ENCODE measurements at regions not wholly inside any gene's neighbourhood (a gene's known extent, or its start where the extent isn't known, plus 50 kb on each side); places are given as distances from the start of the nearest gene placed in this dataset.

DNA sequence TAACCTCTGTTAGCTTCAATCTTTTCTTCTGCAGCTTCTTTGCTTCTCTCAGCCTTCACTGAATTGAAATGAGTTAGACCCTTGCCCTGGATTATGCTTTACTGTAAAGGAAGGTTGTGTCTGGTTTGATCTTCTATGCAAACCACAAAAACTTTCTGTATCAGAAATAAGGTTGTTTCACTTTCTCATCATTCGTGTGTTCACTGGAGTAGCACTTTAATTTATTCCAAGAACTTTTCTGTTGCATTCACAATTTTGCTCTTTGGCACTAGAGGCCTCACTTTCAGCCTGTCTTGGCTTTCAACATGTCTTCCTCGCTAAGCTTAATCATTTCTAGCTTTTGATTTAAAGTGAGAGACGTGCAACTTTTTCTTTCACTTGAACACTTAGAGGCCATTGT lies 365.3 kb downstream of the TDRD15 start:
- no peak overlapping the region for H3K14ac ChIP-seq (replicated peaks; ENCODE audit: low read depth, low read length)
- no peak overlapping the region for H3K4ac ChIP-seq (ENCODE audit: low read depth, low read length)
- no peak overlapping the region for H3K27ac ChIP-seq (ENCODE audit: insufficient read depth, low read length)
- POLR2A ChIA-PET (ENCODE audit: unreplicated experiment): no interaction called here
- DNase-seq: no peak
- dilution Hi-C loops (cut with HindIII; ENCODE audit: low sequenced_read_pairs, unreplicated experiment) (no loop called here), intact Hi-C loops (cut with micrococcal nuclease) (no loop called here), in situ Hi-C loops (cut with MboI; ENCODE audit: low sequenced_read_pairs) (no loop called here)
- H3K23ac ChIP-seq (ENCODE audit: low read depth, low read length): no peak overlapping the region
- BruUV-seq (replicated peaks): no TSS peak
- H3K18ac ChIP-seq (ENCODE audit: low read depth, low read length): no peak overlapping the region
- no peaks in the 10 kb centered on the region for H3K9me1 ChIP-seq (ENCODE audit: insufficient read depth, low read length)
- no peak overlapping the region for H2BK120ac ChIP-seq (ENCODE audit: low read depth, low read length)
- CTCF ChIA-PET: no interaction called here
- H3K79me1 ChIP-seq (ENCODE audit: low read depth in 1 of 2, low read length in 2 of 2): no peaks in the 10 kb centered on the region
- no peak overlapping the region for H2AK5ac ChIP-seq (ENCODE audit: low read depth, low read length)
- H3K4me3 ChIP-seq (ENCODE audit: insufficient read depth, low read depth, low read length): no peak overlapping the region
- H3K9ac ChIP-seq (ENCODE audit: low read depth, low read length): no peak overlapping the region
- H2AK9ac ChIP-seq (replicated peaks; ENCODE audit: low read depth, low read length, poor library complexity): no peak overlapping the region
- no peak overlapping the region for H4K5ac ChIP-seq (ENCODE audit: low read depth, low read length)
- TF ChIP-seq RFX5 (IDR thresholded peaks at IDR 0.05; ENCODE audit: low read depth, low read length) (no peak), CHD1 (IDR thresholded peaks at IDR 0.05; ENCODE audit: low read depth, low read length) (no peak), MXI1 (IDR thresholded peaks at IDR 0.05; ENCODE audit: borderline replicate concordance, low read depth, low read length) (no peak), CTCF (conservative IDR thresholded peaks at IDR 0.05; ENCODE audit: low read depth, low read length) (no peak), NFE2L2 (IDR thresholded peaks at IDR 0.05; ENCODE audit: low read depth, low read length) (no peak), RCOR1 (IDR thresholded peaks at IDR 0.05; ENCODE audit: insufficient replicate concordance, low read length) (no peak)
- H4K91ac ChIP-seq (ENCODE audit: insufficient read depth, low read depth, low read length): no peak overlapping the region
- no peaks in the 10 kb centered on the region for H3K36me3 ChIP-seq (ENCODE audit: control insufficient read depth, insufficient read depth, low read length)
- no peaks in the 10 kb centered on the region for H3K27me3 ChIP-seq (ENCODE audit: control insufficient read depth, insufficient read depth, low read length)
- H4K20me1 ChIP-seq (ENCODE audit: insufficient read depth, low read length): no peaks in the 10 kb centered on the region
- H2BK5ac ChIP-seq (ENCODE audit: low read depth, low read length, poor library complexity, severe bottlenecking): no peak overlapping the region
- H3K9me3 ChIP-seq (ENCODE audit: control insufficient read depth, insufficient read depth, low read length): no peaks in the 10 kb centered on the region
- ATAC-seq (ENCODE audit: low read depth): no peak
- no peak overlapping the region for H3K56ac ChIP-seq (ENCODE audit: extremely low read depth, insufficient read depth, low read length)
- H3K4me1 ChIP-seq (ENCODE audit: control insufficient read depth, insufficient read depth, low read length): no peaks in the 10 kb centered on the region
- no peak overlapping the region for H4K8ac ChIP-seq (ENCODE audit: low read depth in 2 of 2, low read length in 2 of 2)
- no peak overlapping the region for H3K4me2 ChIP-seq (ENCODE audit: low read depth, low read length)
- no peak overlapping the region for H2AFZ ChIP-seq (replicated peaks; ENCODE audit: low read length, poor library complexity)
- H2BK15ac ChIP-seq (ENCODE audit: low read depth, low read length): no peak overlapping the region
- H2BK20ac ChIP-seq (ENCODE audit: low read depth, low read length): no peak overlapping the region
- no CpG with 5 or more reads among the region's 3 CpGs for WGBS, 2 experiments (ENCODE audit: extremely low coverage in 2 of 2, insufficient read length in 1 of 2)

Measured in IMR-90 (cell line).